GM23338 (cell line): ENCODE measurements at regions not wholly inside any gene's neighbourhood (a gene's known extent, or its start where the extent isn't known, plus 50 kb on each side); places are given as distances from the start of the nearest gene placed in this dataset.

Experiments
- ATAC-seq: fragments of 200-7000 bp; cut with Tn5 transposase; 3 replicates; pipeline ENCODE4 v1.9.1; 2020
- DNase-seq: peaks from one replicate; pipeline ENCODE4 v3.0.0-alpha.2; 2015; ENCODE audit warnings: low spot score
- H2AFZ ChIP-seq: fragments of 200-600 bp; sonication (generic); 2 replicates; pipeline ENCODE4 v1.8.0; 2016; ENCODE audit warnings: antibody characterized with exemption, mild to moderate bottlenecking, moderate library complexity
- H3F3A ChIP-seq: fragments of 200-600 bp; sonication (generic); replicated peaks from 2 replicates; pipeline ENCODE4 v1.8.0; 2017; ENCODE audit warnings: antibody characterized with exemption, mixed run types, low read depth
- H3K27ac ChIP-seq: fragments of 200-600 bp; sonication (generic); 2 replicates; pipeline ENCODE4 v1.6.1; 2016; ENCODE audit warnings: low read depth
- H3K27me3 ChIP-seq: fragments of 200-600 bp; sonication (generic); 2 replicates; pipeline ENCODE4 v1.8.0; 2016; ENCODE audit warnings: mild to moderate bottlenecking, mixed run types, moderate library complexity; ENCODE audit not compliant: insufficient read depth
- H3K36me3 ChIP-seq: fragments of 200-600 bp; sonication (generic); 2 replicates; pipeline ENCODE4 v1.8.0; 2016; ENCODE audit warnings: mild to moderate bottlenecking; ENCODE audit not compliant: insufficient read depth
- H3K4me1 ChIP-seq: fragments of 200-600 bp; sonication (generic); 2 replicates; pipeline ENCODE4 v1.8.0; 2016; ENCODE audit warnings: mild to moderate bottlenecking, moderate library complexity; ENCODE audit not compliant: insufficient read depth
- H3K4me2 ChIP-seq: fragments of 200-600 bp; sonication (generic); 2 replicates; pipeline ENCODE4 v1.7.1; 2017; ENCODE audit warnings: mixed run types
- H3K4me3 ChIP-seq: fragments of 200-600 bp; sonication (generic); 2 replicates; pipeline ENCODE4 v1.6.1; 2016; ENCODE audit warnings: mixed run types
- H3K79me2 ChIP-seq: fragments of 200-600 bp; sonication (generic); replicated peaks from 2 replicates; pipeline ENCODE4 v1.8.0; 2017; ENCODE audit warnings: mild to moderate bottlenecking; ENCODE audit not compliant: insufficient read depth
- H3K9me2 ChIP-seq: fragments of 200-600 bp; sonication (generic); 2 replicates; pipeline ENCODE4 v1.8.0; 2017; ENCODE audit not compliant: insufficient read depth
- H4K20me1 ChIP-seq: fragments of 200-600 bp; sonication (generic); replicated peaks from 2 replicates; pipeline ENCODE4 v1.8.0; 2017; ENCODE audit warnings: mild to moderate bottlenecking; ENCODE audit not compliant: insufficient read depth
- H3K27ac Mint-ChIP-seq: 2 replicates; pipeline ENCODE4 v1.8.0; 2020; ENCODE audit warnings: inconsistent platforms, mild to moderate bottlenecking, moderate library complexity, mixed read lengths
- H3K27me3 Mint-ChIP-seq: 3 replicates; pipeline ENCODE4 v1.8.0; 2022; ENCODE audit warnings: low read depth, mild to moderate bottlenecking, moderate library complexity, mixed read lengths, inconsistent platforms; ENCODE audit not compliant: insufficient read depth, poor library complexity
- H3K36me3 Mint-ChIP-seq: 3 replicates; pipeline ENCODE4 v1.8.0; 2021; ENCODE audit warnings: low read depth, mild to moderate bottlenecking, inconsistent platforms, moderate library complexity, mixed read lengths
- H3K4me1 Mint-ChIP-seq: 3 replicates; pipeline ENCODE4 v1.8.0; 2020; ENCODE audit warnings: mild to moderate bottlenecking, inconsistent platforms, mixed read lengths
- H3K4me3 Mint-ChIP-seq: 3 replicates; pipeline ENCODE4 v1.8.0; 2021; ENCODE audit warnings: moderate library complexity, mild to moderate bottlenecking, inconsistent platforms, mixed read lengths
- H3K9me3 Mint-ChIP-seq: 3 replicates; pipeline ENCODE4 v1.8.0; 2020; ENCODE audit warnings: moderate library complexity, mild to moderate bottlenecking, inconsistent platforms, mixed read lengths
- CREB1 ChIP-seq: fragments of 250-450 bp; sonication (Bioruptor Pico); IDR thresholded peaks from 2 replicates; pipeline ENCODE4 v1.5.0; 2020; ENCODE audit warnings: low read depth, mild to moderate bottlenecking, moderate library complexity
- EZH2 ChIP-seq: fragments of 200-600 bp; sonication (generic); IDR thresholded peaks from one replicate; pipeline ENCODE4 v1.8.0; 2017; ENCODE audit warnings: antibody characterized with exemption, mild to moderate bottlenecking, low read depth; ENCODE audit not compliant: unreplicated experiment
- ZNF462 ChIP-seq: fragments of 250-450 bp; sonication (Bioruptor Pico); IDR thresholded peaks from 2 replicates; pipeline ENCODE4 v1.5.0; 2020; ENCODE audit warnings: mild to moderate bottlenecking, moderate library complexity
- TF ChIP-seq, protein P1 (sequence below), 2 experiments: fragments of 200-600 bp in 1 of 2; sonication (generic) in 1 of 2; conservative IDR thresholded peaks; 2 replicates each; pipeline versions ENCODE4 v1.5.1 to v1.6.1; 2016 to 2017; ENCODE audit warnings: antibody characterized with exemption in 2 of 2, low read depth in 2 of 2, mild to moderate bottlenecking in 2 of 2, moderate library complexity in 1 of 2

DNA sequence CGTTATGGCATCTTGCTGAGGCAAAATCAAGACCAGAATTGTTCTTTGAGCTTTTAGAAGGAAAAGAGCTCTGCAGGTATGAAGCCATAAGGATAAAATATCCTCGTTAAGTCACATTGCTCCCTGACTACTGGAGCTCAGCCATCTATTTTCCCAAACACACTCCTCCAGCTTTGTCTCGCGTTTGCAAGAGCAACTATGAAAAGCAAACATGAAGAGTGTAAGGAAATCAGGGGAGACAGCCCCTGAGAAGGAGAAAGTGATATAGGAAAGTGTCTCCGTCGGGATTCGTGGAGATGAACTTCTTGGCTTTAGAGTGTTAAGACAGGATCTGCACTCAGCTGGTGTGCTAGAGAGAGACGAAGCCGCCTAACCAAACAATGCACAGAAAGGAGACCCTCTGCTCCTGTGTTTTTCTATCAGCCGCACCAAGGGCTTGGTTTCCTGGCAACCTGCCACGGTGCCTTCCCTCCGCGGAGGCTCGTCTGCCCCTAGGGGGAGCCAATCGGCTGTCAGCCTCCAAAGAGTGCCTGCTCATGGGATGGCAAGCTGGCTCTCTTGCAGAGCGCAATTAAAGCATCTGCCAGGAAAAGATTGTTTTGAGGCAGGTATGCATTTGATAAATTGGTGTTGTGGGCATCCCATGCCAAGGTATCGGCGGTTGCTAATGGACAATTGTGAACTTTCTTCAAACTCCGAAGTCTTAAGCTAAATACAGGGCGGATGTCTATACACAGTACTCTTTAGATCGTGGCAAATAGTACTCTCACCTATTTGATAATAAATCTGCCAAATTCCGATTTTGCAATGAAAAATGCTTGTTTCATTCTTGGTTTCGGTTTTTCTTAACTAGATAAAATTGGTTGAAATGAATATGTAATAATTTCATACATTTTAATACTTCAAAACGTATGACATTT lies 603.2 kb downstream of the RNF144B start (continued):
- TF ChIP-seq ZNF462 (CRISPR knock-in tag): no peak
- TF ChIP-seq CREB1: no peak

DNA sequence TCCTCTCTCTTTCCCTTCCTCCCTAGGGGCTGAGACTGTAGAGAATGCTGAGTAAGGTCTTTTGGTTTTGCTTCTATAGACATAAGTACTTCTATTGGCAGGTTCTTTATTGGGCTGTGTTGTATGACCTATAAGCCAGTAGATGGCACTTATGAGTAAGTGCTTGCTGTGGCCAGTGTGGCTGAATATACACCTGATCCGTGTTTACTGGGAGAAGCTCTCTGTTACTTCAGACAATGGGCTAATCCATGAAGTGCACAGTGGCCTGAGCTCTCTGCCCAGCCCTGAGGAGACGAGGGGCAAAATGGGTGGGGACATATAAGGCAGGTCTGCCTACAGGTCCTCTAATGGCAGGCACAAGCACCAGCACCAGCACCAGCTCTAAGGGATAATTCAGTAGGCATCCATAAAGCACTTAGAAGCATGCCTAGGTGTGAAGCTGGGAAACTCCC lies 610.3 kb downstream of the RNF144B start:
- Mint-ChIP-seq H3K36me3 (no peaks in the 10 kb centered on the region), H3K4me3 (no peak overlapping the region), H3K4me1 (peaks cover 5% of the 10 kb centered on the region), H3K27me3 (no peaks in the 10 kb centered on the region), H3K27ac (no peak overlapping the region), H3K9me3 (no peaks in the 10 kb centered on the region)
- peak; percentile 100 for ATAC-seq
- H3K79me2 ChIP-seq: no peaks in the 10 kb centered on the region
- H4K20me1 ChIP-seq: no peaks in the 10 kb centered on the region
- H3K9me2 ChIP-seq: no peaks in the 10 kb centered on the region
- no peak overlapping the region for H3K27ac ChIP-seq
- H3K36me3 ChIP-seq: no peaks in the 10 kb centered on the region
- no peak overlapping the region for H3K4me2 ChIP-seq
- 0 out of 2 replicates have a peak overlapping the region, but pooled peaks have one; percentile 29 for H2AFZ ChIP-seq
- H3K27me3 ChIP-seq: no peaks in the 10 kb centered on the region
- peak; percentile 72 for DNase-seq
- no peaks in the 10 kb centered on the region for H3F3A ChIP-seq
- TF ChIP-seq EZH2: no peak
- TF ChIP-seq, protein P1, sequence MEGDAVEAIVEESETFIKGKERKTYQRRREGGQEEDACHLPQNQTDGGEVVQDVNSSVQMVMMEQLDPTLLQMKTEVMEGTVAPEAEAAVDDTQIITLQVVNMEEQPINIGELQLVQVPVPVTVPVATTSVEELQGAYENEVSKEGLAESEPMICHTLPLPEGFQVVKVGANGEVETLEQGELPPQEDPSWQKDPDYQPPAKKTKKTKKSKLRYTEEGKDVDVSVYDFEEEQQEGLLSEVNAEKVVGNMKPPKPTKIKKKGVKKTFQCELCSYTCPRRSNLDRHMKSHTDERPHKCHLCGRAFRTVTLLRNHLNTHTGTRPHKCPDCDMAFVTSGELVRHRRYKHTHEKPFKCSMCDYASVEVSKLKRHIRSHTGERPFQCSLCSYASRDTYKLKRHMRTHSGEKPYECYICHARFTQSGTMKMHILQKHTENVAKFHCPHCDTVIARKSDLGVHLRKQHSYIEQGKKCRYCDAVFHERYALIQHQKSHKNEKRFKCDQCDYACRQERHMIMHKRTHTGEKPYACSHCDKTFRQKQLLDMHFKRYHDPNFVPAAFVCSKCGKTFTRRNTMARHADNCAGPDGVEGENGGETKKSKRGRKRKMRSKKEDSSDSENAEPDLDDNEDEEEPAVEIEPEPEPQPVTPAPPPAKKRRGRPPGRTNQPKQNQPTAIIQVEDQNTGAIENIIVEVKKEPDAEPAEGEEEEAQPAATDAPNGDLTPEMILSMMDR (conservative IDR thresholded peaks at IDR 0.05; ENCODE audit: low read depth in 2 of 2): peak; percentile 76 to 80
- no peak for TF ChIP-seq ZNF462 (CRISPR knock-in tag)
- H3K4me3 ChIP-seq: no peak overlapping the region
- H3K4me1 ChIP-seq: peaks cover under 1% of the 10 kb centered on the region; the same call in 1 of the 2 replicates
